Kidney epithelial cell (primary cell): ENCODE measurements at regions not wholly inside any gene's neighbourhood (a gene's known extent, or its start where the extent isn't known, plus 50 kb on each side); places are given as distances from the start of the nearest gene placed in this dataset.

ENCODE experiments used
- DNase-seq: peaks from one replicate; pipeline ENCODE4 v3.0.0-alpha.2; 2010; ENCODE audit warnings: low read depth
- H3K27me3 ChIP-seq: 2 replicates; pipeline ENCODE4 v1.6.0; 2011; ENCODE audit warnings: low read length; ENCODE audit not compliant: control insufficient read depth, insufficient read depth
- H3K36me3 ChIP-seq: 2 replicates; pipeline ENCODE4 v1.5.1; 2011; ENCODE audit warnings: low read length; ENCODE audit not compliant: control insufficient read depth, insufficient read depth
- H3K4me3 ChIP-seq: 2 replicates; pipeline ENCODE4 v1.5.1; 2011; ENCODE audit warnings: low read depth, mild to moderate bottlenecking, control low read depth, low read length
- CTCF ChIP-seq: IDR thresholded peaks from 2 replicates; pipeline ENCODE4 v1.5.1; 2011; ENCODE audit warnings: mild to moderate bottlenecking, moderate library complexity, low read length, control low read depth, inconsistent platforms; ENCODE audit not compliant: insufficient read depth, poor library complexity, severe bottlenecking

GRCh38 chr14:97178781-97179180 is 381.6 kb downstream of the VRK1 start:
- no peak for TF ChIP-seq CTCF
- Histone ChIP-seq H3K36me3 (no peaks in the 10 kb centered on the region), H3K27me3 (no peaks in the 10 kb centered on the region), H3K4me3 (no peak overlapping the region)
- DNase-seq = no peak

DNA sequence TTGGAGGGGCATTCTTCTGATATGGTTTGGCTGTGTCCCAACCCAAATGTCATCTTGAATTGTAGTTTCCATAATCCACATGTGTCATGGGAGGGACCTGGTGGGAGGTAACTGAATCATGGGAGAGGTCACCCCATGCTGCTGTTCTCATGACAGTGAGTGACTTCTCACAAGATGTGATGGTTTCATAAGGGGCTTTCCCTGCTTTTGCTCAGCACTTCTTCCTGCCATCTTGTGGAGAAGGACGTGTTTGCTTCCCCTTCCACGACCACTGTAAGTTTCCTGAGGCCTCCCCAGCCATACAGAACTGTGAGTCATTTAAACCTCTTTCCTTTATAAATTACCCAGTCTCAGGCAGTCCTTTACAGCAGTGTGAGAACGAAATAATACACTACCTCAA is 382.4 kb downstream of the VRK1 start:
- no peak for DNase-seq
- Histone ChIP-seq H3K36me3 (no peaks in the 10 kb centered on the region), H3K4me3 (no peak overlapping the region), H3K27me3 (no peaks in the 10 kb centered on the region)
- TF ChIP-seq CTCF = no peak

- Histone ChIP-seq H3K4me3 (no peak overlapping the region), H3K36me3 (no peaks in the 10 kb centered on the region), H3K27me3 (no peaks in the 10 kb centered on the region)
- DNase-seq = peak; percentile 48
- TF ChIP-seq CTCF = peak; percentile 25
Observed at GRCh38 chr14:97180304-97181200, 383.4 kb downstream of the VRK1 start.

GRCh38 chr14:97185186-97185585 is 388.0 kb downstream of the VRK1 start:
- H3K36me3 ChIP-seq = no peaks in the 10 kb centered on the region
- TF ChIP-seq CTCF = peak; percentile 40
- no peaks in the 10 kb centered on the region for H3K27me3 ChIP-seq
- DNase-seq = no peak
- no peak overlapping the region for H3K4me3 ChIP-seq

DNA sequence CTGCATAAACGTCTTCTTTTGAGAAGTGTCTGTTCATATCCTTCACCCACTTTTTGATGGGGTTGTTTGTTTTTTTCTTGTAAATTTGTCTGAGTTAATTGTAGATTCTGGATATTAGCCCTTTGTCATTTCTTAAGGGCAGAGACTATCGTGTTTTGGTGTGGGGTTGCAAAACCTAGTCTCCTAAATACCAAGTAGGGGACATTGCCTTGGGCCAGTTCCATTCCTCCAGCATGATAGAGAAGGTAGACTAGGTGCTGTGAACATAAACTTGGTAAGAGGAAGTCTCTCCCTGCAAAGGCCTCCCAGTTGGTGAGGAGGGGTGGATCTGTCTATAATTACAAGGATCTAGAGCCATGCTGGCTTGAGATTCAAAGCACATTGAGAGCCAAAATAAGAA is 390.7 kb downstream of the VRK1 start:
- no peak for DNase-seq
- no peaks in the 10 kb centered on the region for H3K36me3 ChIP-seq
- no peaks in the 10 kb centered on the region for H3K27me3 ChIP-seq
- no peak for TF ChIP-seq CTCF
- no peak overlapping the region for H3K4me3 ChIP-seq

GRCh38 chr14:97196336-97196735 is 399.2 kb downstream of the VRK1 start:
- Histone ChIP-seq H3K36me3 (no peaks in the 10 kb centered on the region), H3K4me3 (no peak overlapping the region), H3K27me3 (no peaks in the 10 kb centered on the region)
- no peak for TF ChIP-seq CTCF
- DNase-seq = no peak
